Keratinocyte (primary cell): ENCODE measurements at regions not wholly inside any gene's neighbourhood (a gene's known extent, or its start where the extent isn't known, plus 50 kb on each side); places are given as distances from the start of the nearest gene placed in this dataset.

ENCODE experiments used
- EZH2 ChIP-seq: IDR thresholded peaks from one replicate; pipeline ENCODE4 v1.6.1; 2012; ENCODE audit warnings: inconsistent platforms, mild to moderate bottlenecking, low read length, moderate library complexity
- TF ChIP-seq, protein P1 (sequence below), 3 experiments: IDR thresholded peaks in 1 of 3; conservative IDR thresholded peaks in 1 of 3; optimal IDR thresholded peaks in 1 of 3; 2 replicates in 2 of 3; 3 replicates in 1 of 3; pipeline versions ENCODE3 to v1.5.1; 2011; ENCODE audit warnings: low read length in 3 of 3, mild to moderate bottlenecking in 3 of 3, moderate library complexity in 2 of 3, control low read depth in 1 of 3, inconsistent platforms in 1 of 3; ENCODE audit not compliant: insufficient read depth in 2 of 3; ENCODE audit errors: extremely low read depth in 1 of 3

- TF ChIP-seq, protein P1, sequence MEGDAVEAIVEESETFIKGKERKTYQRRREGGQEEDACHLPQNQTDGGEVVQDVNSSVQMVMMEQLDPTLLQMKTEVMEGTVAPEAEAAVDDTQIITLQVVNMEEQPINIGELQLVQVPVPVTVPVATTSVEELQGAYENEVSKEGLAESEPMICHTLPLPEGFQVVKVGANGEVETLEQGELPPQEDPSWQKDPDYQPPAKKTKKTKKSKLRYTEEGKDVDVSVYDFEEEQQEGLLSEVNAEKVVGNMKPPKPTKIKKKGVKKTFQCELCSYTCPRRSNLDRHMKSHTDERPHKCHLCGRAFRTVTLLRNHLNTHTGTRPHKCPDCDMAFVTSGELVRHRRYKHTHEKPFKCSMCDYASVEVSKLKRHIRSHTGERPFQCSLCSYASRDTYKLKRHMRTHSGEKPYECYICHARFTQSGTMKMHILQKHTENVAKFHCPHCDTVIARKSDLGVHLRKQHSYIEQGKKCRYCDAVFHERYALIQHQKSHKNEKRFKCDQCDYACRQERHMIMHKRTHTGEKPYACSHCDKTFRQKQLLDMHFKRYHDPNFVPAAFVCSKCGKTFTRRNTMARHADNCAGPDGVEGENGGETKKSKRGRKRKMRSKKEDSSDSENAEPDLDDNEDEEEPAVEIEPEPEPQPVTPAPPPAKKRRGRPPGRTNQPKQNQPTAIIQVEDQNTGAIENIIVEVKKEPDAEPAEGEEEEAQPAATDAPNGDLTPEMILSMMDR (optimal IDR thresholded peaks at IDR 0.05 in 1 of 3, IDR thresholded peaks at IDR 0.05 in 1 of 3, conservative IDR thresholded peaks at IDR 0.05 in 1 of 3; ENCODE audit: extremely low read depth in 1 of 3, insufficient read depth in 2 of 3, low read length in 3 of 3): no peak
- TF ChIP-seq EZH2: no peak
These were observed 63.6 kb upstream of the MEF2A start for GRCh38 chr15:99502182-99502581.
